CD4-positive, alpha-beta T cell treated with Interleukin-21 for 1 hour (primary cell): ENCODE measurements at regions not wholly inside any gene's neighbourhood (a gene's known extent, or its start where the extent isn't known, plus 50 kb on each side); places are given as distances from the start of the nearest gene placed in this dataset.

Experiments used
- DNase-seq: peaks from one replicate; pipeline ENCODE4 v3.0.0-alpha.2; 2020

DNA sequence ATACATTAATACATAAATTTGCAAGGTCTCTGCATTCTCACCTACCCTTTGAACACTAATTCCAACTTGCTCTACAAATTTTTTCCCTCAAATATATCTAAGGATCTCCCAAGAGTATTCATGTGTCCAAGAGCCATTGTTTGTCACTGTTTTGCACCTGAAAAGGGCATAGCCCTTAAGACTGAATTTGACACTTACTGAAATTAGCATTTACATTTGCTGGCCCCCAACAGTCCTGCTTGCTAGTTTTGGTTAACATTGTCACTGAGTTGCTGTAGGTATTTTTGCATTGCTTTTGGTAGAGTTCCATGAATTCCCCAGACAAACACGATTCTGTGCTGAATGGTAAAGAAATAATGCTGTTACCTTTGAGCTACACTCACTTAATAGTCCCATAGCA, 57.3 kb downstream of the KCNA4 start:
- DNase-seq = no peak

GRCh38 chr11:29957431-29957830, 59.4 kb downstream of the KCNA4 start:
- DNase-seq = no peak

- DNase-seq = no peak
These were observed 60.7 kb downstream of the KCNA4 start for GRCh38 chr11:29956076-29956556.

DNA sequence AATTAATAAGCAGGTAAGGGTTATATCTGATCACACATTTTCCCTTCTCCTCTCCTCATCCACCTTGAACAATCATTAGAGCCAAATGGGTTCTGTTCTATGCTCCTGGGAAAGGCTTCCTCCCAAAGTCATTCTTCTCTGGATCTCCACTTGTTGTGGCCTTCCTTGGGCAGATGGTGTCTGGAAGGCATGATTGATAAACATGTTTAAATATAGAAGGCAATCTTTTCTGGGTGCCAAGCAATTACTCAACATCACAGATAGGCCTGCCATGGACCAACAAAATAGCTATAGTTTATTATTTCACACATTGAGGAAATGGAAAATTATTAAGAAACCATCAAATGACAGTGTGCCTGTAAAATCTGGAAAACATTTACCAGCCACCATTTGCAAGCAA, 73.5 kb downstream of the KCNA4 start:
- no peak for DNase-seq

DNA sequence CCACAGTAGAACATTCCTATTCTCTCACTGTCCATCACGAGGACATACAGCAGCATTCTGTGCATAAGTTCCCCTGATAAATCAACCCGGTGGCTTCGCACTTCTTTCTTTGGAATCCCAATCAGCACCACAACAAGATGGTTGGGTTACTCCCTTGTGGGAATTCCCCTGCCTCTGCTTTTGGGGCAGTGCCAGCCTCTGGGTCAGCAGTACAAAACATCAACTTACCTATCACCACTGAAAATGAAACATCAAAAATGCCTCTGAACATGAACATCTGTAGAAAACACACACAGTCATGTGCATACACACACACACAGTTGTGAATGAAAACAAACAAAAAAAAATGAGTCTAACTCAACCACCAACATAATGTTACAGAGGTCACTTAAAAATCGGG, 79.3 kb downstream of the KCNA4 start:
- no peak for DNase-seq

GRCh38 chr11:29934115-29934638, 82.7 kb downstream of the KCNA4 start:
- no peak for DNase-seq

DNA sequence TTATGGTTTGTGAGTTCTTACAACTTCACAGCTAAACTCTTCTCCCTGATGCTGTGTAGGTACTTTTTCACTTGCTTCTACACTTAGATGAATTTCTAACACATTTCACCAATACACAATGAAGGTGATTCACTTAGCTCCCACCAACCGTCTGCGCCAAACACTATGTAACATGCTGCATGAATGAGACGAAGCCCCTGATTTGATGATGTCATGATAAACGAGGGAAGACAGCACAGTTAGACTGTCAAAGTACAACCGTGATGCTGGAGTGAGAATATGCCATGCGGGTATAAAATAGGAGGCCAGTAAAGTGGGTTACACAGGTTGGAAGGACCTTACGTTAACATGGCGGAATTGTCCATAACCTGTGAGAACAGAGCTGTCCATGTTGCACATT, 100.8 kb downstream of the KCNA4 start:
- DNase-seq = no peak

DNA sequence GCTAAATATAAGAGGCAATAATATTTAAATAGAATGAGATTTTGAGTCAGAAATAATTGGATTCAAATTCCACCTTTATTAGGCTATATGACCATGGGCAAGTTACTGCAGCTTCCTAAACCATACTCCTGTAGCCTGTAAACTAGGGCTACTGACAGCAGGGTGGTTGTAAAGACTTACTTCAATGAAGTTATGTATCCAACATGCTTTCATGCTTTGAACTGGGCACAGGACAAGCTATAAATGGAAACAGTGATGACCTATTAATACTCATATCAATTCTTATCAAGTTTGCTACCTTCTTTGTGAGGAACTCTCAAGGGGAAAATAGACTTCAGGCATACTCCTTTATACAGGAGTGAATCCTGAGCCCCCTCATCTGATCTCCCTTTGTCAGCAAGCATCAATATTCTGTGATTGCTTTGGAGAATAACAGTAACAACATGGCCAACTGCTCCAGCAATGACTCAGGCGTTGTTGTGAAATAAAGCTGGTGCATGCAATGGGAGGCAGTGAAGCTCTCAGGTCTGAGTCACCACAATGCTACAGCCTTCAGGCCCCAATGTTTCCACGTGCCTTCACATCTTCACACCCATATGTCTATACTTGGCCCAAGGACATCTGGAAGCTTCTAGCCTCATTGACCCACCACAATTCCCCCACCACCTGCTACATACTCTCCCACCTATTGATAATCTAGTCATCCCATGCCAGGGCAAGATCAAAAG, 102.5 kb downstream of the KCNA4 start:
- DNase-seq = no peak

DNA sequence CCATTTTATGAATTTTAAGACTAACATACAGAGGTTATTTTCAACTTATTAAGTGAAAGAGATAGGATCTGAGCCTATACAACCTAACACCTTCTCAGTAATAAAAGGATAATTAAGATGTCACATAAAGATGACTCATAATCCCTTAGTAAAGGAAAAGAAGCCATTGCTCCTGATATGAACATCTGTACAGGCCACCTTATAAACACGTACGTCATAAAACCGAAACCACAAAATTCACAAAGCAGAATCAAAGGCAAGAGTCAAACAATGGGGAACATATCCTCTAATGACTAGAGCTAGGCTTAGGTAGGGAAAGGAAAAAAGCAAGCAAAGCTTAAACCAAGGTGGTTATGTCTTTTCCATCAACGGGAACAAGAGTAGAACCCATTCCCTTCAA, 103.5 kb downstream of the KCNA4 start:
- DNase-seq = no peak

DNA sequence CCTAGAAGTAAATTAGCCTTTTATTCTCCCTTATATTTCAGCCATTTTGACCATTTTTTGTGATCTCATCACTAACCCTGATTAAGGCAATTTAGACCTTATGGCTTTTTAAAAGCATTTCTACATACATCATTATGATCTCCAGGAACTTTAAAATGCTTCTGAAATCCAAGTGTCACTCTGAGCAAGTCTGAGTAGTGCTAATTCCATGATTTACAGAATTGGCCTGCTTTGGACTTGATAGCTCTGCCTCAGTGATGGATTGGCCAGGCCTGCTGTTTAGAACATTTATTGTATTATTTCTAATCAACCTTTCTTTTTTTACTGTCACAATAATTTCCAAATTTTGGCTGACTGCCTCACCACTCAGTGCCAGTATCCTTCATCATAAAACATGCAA, 116.4 kb downstream of the KCNA4 start:
- DNase-seq = no peak

DNA sequence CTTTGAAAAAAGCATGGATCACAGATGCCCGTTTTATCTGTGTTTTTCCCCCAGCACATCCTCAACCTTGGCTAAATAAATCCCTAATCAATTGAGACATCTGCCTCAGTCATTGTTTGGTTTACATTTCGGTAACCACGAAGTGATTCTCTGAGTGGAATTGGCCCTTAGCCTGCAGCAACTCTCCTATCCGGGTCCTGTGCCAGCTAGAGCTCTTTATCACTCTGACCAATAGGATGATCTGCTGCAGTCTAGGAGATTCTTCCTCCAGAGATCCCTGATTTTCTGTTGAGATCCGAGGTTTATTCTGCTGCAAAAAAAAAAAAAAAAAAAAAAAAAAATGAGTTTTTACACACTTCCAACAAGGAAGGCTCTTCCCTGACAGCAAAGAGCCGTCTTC, 137.3 kb downstream of the KCNA4 start:
- DNase-seq = no peak

DNA sequence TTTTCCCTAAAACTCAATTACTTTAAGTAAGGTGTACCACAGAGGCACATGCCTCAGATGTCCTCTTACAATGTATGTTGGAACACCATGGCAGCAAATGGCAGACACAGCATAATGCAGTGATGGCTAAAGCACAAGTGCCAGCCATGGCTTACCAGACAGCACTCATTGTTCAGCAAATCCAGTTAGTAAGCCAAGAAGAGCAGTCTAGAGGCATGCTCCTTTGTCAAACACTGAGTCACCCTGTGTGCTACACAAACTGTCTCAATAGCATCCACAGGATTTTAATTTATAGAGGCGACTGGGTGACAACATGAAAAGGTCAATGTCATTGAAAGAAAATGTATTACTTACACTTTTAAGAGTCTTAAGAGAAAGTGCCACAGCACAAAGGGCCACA, 140.6 kb downstream of the KCNA4 start:
- DNase-seq = no peak

GRCh38 chr11:29847219-29847618, 169.6 kb downstream of the KCNA4 start:
- DNase-seq = no peak

DNA sequence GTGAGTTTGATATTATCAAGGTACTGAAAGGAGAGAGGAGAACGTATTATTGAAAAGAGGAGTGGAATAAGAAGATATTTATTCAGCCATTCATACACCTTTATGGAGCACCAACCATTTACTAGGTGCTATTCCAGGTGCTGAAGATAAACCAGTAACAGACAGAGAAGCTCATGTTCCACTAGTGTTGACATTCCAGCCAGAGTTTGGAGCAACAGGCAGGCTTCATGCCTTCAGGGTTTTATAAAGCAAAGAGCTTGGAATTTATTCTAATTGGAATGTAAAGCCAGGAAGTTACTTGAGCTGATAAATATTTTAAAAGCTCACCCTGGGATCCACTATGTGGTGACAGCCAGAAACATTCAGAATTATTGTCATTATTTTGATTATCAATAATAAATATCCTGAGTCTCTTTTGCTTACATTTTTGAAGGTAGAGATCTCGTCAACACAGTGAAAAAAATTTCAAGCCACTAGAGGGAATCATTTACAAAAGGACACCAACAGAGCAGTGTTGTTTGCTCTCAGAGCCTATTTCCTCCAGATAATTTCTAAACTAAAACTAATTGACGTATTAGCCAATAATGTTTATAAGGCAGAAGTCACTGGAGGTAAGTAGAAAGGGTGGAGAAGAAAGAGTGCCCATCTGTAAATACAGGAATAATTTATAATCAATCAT, 172.0 kb downstream of the KCNA4 start:
- DNase-seq = no peak

DNA sequence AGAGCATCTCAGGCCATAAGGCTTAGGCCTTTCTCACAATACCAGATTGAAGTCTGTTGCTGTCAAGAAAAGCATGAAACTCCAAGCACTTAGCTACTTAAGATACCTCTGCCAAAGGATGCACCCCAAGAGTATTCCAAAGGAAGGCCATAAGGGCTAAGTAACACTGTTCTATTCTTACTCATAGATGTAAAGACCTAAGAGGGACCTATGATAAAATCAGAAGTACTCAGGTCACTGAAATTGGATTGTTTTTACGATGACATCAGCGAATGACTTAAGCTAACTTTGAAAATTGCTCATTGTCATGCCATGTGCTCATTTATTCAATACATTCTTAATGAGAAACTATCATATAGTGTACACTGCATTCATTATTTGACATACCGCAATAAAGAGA, 172.8 kb downstream of the KCNA4 start:
- DNase-seq = no peak

- no peak for DNase-seq
These were observed 174.8 kb downstream of the KCNA4 start for GRCh38 chr11:29842061-29842460.

DNA sequence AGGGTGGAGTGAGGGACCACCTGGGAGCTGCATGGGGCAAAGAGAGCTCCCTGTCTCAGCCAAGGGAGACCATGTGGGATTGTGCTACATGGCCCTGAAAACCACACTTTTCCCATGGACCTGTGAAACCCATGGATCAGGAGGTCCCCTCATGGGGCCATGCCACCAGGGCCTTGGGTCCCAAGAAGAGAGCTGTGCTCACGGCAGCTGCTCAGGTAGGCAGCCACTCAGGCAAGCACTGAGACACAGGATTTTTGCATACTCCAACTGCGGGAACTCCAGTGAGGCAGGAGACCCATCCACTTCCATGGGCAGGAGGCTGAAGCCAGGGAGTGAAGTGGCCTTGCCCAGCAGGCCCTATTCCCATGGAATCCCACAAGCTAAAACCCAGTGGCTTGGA, 190.0 kb downstream of the KCNA4 start:
- DNase-seq = no peak

DNA sequence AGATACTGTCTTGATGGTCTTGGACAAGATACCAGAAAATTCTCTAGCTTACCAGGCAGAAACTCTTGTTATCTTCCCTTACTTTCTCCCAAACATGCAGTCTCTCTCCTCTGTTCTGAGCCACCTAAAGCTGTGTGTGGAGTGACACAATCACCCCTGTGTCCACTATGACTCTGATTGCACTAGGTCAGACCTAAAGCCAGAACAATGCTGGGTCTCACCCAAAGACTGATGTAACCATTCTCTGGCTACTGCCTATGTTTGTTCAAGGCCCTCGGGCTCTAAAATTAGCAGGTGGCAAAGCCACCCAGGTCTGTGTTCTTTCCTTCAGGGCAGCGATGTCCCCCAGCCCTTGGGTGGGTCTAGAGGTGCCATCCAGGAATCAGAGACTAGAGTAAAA, 200.5 kb downstream of the KCNA4 start:
- DNase-seq = no peak

DNA sequence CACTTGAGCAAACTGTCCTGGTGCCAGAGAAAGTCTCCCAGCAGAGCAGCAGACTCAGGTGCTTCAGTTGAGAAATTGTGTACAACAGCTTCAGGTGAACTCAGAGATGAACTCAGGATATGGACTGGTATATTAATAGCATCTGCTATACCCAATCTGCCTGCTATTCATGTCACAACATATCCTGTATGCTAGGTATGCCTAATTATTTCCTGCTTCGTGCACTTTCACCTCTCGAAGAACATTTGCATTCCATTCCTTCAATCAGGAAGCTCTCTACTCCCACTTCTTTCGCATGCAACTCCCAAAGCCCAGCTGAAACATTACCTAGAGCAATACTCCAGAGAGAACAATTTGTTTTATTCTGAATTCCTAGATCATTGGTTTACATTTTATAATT, 207.7 kb downstream of the KCNA4 start:
- DNase-seq = no peak

DNA sequence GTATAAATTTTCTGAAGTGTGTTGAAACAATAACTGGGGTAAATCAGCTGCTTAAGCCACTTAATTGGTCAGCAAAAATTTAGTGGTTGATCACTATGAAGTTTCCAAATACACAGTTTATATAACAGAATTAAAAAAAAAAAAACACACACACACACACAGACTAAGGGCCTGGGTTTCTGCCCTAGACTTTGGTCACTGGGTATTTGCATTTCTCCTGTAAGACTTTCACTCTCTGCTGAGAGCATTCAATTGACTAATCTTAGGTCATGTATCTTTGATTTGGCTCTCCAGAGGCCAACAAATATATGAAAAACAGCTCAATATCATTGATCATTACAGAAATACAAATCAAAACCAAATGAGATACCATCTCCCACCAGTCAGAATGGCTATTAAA, 214.3 kb downstream of the KCNA4 start:
- no peak for DNase-seq

GRCh38 chr11:29801561-29801960, 215.3 kb downstream of the KCNA4 start:
- no peak for DNase-seq

DNA sequence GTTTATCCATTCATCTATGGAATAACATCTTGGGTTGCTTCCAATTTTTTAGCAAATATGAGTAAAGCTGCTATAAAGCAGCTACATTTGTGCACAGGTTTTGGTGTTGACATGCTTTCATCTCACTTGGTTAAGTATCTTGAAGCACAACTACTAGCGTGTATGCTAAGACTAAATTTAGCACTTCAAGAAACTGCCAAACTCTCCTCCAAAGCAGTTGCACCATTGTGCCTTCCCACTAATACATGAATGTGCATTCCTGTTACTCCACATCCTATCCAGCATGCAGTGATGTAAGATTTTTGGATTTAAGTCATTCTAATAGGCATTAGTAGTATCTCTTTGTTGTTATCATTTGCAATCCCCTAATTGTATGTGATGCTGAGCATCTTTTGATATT, 230.7 kb downstream of the KCNA4 start:
- DNase-seq = no peak

DNA sequence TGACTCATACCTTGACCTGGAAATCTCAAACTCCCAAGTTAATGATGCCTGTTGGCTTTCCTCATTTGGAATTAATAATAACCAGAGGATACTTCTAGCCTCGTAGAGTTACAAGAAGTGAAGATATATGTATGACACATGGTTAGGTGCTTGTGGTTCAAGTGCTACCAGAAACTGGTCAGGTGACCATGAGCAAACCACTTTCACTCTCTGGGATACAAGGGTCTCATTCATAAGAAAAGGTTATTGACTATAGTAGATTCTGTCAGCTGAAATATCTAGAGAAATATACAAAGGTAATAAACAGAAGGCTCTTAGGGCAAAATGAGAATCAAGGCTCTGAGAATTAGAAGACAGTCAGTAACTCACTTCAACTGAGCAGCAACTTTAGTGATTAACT, 233.3 kb downstream of the KCNA4 start:
- no peak for DNase-seq

- no peak for DNase-seq
These were observed 234.4 kb downstream of the KCNA4 start for GRCh38 chr11:29782447-29782846.

DNA sequence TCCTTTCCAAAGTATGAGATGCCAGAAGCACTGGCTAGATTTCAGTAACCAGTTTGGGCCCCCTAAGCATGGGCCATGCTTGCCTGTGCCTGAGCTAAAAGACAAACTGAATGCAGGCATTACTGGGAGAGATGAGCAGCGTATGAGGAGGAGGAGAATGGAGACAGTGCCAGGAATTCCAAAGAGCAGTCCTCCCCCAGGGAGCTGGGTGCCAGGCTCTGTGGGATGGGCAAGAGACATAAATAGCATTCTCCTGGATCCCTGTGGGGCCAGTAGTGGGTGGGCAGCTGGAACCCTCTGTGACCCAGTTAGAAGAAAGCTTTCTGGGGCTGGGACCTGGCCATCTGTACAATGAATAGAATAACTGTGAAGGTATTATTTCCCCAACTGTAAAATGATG, 235.6 kb downstream of the KCNA4 start:
- DNase-seq = no peak
